H9 (cell line): ENCODE measurements at regions not wholly inside any gene's neighbourhood (a gene's known extent, or its start where the extent isn't known, plus 50 kb on each side); places are given as distances from the start of the nearest gene placed in this dataset.

ENCODE experiments used
- DNase-seq: peaks from one replicate; pipeline ENCODE4 v3.0.0-alpha.2; 2017
- H2AFZ ChIP-seq: one replicate; pipeline ENCODE4 v1.6.1; 2013; ENCODE audit warnings: mild to moderate bottlenecking, low read length, control low read depth, moderate library complexity
- H2AK5ac ChIP-seq: 2 replicates; pipeline ENCODE4 v1.6.1; 2013; ENCODE audit warnings: low read length, control low read depth, mixed read lengths; ENCODE audit not compliant: insufficient read length
- H2BK120ac ChIP-seq: one replicate; pipeline ENCODE4 v1.6.1; 2013; ENCODE audit warnings: low read depth, mild to moderate bottlenecking, low read length, control low read depth, inconsistent platforms; ENCODE audit not compliant: poor library complexity, severe bottlenecking
- H2BK12ac ChIP-seq: 2 replicates; pipeline ENCODE4 v1.6.1; 2013; ENCODE audit warnings: low read length, control low read depth, mixed read lengths, low read depth; ENCODE audit not compliant: insufficient read length
- H2BK15ac ChIP-seq: 2 replicates; pipeline ENCODE4 v1.6.1; 2013; ENCODE audit warnings: low read depth, low read length, control low read depth
- H2BK20ac ChIP-seq: one replicate; pipeline ENCODE4 v1.6.1; 2013; ENCODE audit warnings: low read depth, mild to moderate bottlenecking, low read length, control low read depth, inconsistent platforms; ENCODE audit not compliant: poor library complexity, severe bottlenecking
- H2BK5ac ChIP-seq: 2 replicates; pipeline ENCODE4 v1.6.1; 2013; ENCODE audit warnings: low read length, control low read depth, mixed read lengths; ENCODE audit not compliant: insufficient read length
- H3K14ac ChIP-seq: 2 replicates; pipeline ENCODE4 v1.6.1; 2013; ENCODE audit warnings: low read length, control low read depth; ENCODE audit not compliant: insufficient read depth
- H3K18ac ChIP-seq: 2 replicates; pipeline ENCODE4 v1.6.1; 2013; ENCODE audit warnings: low read depth, mild to moderate bottlenecking, mixed read lengths, low read length, control low read depth; ENCODE audit not compliant: insufficient read length
- H3K23ac ChIP-seq: 2 replicates; pipeline ENCODE4 v1.6.1; 2013; ENCODE audit warnings: low read length, control low read depth, mixed read lengths, low read depth; ENCODE audit not compliant: insufficient read length
- H3K23me2 ChIP-seq: 2 replicates; pipeline ENCODE4 v1.6.1; 2013; ENCODE audit warnings: low read depth, mild to moderate bottlenecking, mixed read lengths, low read length, control low read depth; ENCODE audit not compliant: insufficient read length, poor library complexity, severe bottlenecking
- H3K27ac ChIP-seq: 2 replicates; pipeline ENCODE4 v1.5.1; 2013; ENCODE audit warnings: low read length, control low read depth, mixed read lengths, low read depth; ENCODE audit not compliant: insufficient read length
- H3K27me3 ChIP-seq: 2 replicates; pipeline ENCODE4 v1.6.1; 2013; ENCODE audit warnings: low read length, control low read depth, inconsistent platforms; ENCODE audit not compliant: insufficient read depth
- H3K4ac ChIP-seq: 2 replicates; pipeline ENCODE4 v1.6.1; 2013; ENCODE audit warnings: low read depth, mild to moderate bottlenecking, control low read depth, inconsistent platforms, low read length, moderate library complexity
- H3K4me1 ChIP-seq: 2 replicates; pipeline ENCODE4 v1.6.1; 2013; ENCODE audit warnings: low read length, control low read depth, inconsistent platforms; ENCODE audit not compliant: insufficient read depth
- H3K4me2 ChIP-seq: 2 replicates; pipeline ENCODE4 v1.6.1; 2013; ENCODE audit warnings: low read length, control low read depth, mixed read lengths; ENCODE audit not compliant: insufficient read length, insufficient read depth
- H3K56ac ChIP-seq: 2 replicates; pipeline ENCODE4 v1.6.1; 2013; ENCODE audit warnings: low read depth, mild to moderate bottlenecking, mixed read lengths, low read length, control low read depth; ENCODE audit not compliant: insufficient read length
- H3K79me1 ChIP-seq: 2 replicates; pipeline ENCODE4 v1.6.1; 2013; ENCODE audit warnings: low read depth, mild to moderate bottlenecking, moderate library complexity, low read length, control low read depth, inconsistent platforms; ENCODE audit not compliant: insufficient read depth, poor library complexity, severe bottlenecking
- H3K79me2 ChIP-seq: 2 replicates; pipeline ENCODE4 v1.6.1; 2013; ENCODE audit warnings: low read length, control low read depth, inconsistent platforms; ENCODE audit not compliant: insufficient read depth
- H3K9ac ChIP-seq: 2 replicates; pipeline ENCODE4 v1.6.1; 2013; ENCODE audit warnings: low read length, control low read depth, mixed read lengths; ENCODE audit not compliant: insufficient read length; ENCODE audit errors: extremely low read depth
- H3K9me3 ChIP-seq: one replicate; pipeline ENCODE4 v1.6.1; 2013; ENCODE audit warnings: low read depth, low read length, inconsistent platforms; ENCODE audit not compliant: control insufficient read depth
- H3T11ph ChIP-seq: one replicate; pipeline ENCODE4 v1.6.1; 2013; ENCODE audit warnings: mild to moderate bottlenecking, low read length, control low read depth, inconsistent platforms
- H4K20me1 ChIP-seq: one replicate; pipeline ENCODE4 v1.6.1; 2013; ENCODE audit not compliant: control insufficient read depth, insufficient read length, insufficient read depth
- H4K5ac ChIP-seq: 2 replicates; pipeline ENCODE4 v1.6.1; 2013; ENCODE audit warnings: low read depth, mild to moderate bottlenecking, mixed read lengths, low read length, control low read depth; ENCODE audit not compliant: insufficient read length
- H4K8ac ChIP-seq: replicated peaks from 2 replicates; pipeline ENCODE4 v1.6.1; 2013; ENCODE audit warnings: low read length, control low read depth, mixed read lengths, low read depth; ENCODE audit not compliant: insufficient read length
- H4K91ac ChIP-seq: 2 replicates; pipeline ENCODE4 v1.6.1; 2013; ENCODE audit warnings: low read depth, mild to moderate bottlenecking, moderate library complexity, mixed read lengths, low read length, control low read depth; ENCODE audit not compliant: insufficient read length
- H3K27ac Mint-ChIP-seq, 3 experiments: 2 replicates in 2 of 3; 3 replicates in 1 of 3; pipeline ENCODE4 v1.8.0; 2020 to 2021; ENCODE audit warnings: mixed read lengths in 3 of 3, mild to moderate bottlenecking in 1 of 3, moderate library complexity in 1 of 3
- H3K27me3 Mint-ChIP-seq: 2 replicates; pipeline ENCODE4 v1.8.0; 2021; ENCODE audit warnings: low read depth, mild to moderate bottlenecking, moderate library complexity, mixed read lengths
- H3K36me3 Mint-ChIP-seq, 3 experiments: 2 replicates in 2 of 3; 3 replicates in 1 of 3; pipeline ENCODE4 v1.8.0; 2020 to 2021; ENCODE audit warnings: low read depth in 3 of 3, mixed read lengths in 3 of 3; ENCODE audit not compliant: insufficient read depth in 1 of 3
- H3K4me1 Mint-ChIP-seq, 2 experiments: 2 replicates each; pipeline ENCODE4 v1.8.0; 2020; ENCODE audit warnings: mixed read lengths in 2 of 2
- H3K4me3 Mint-ChIP-seq, 2 experiments: 2 replicates in 1 of 2; 3 replicates in 1 of 2; pipeline ENCODE4 v1.8.0; 2020 to 2021; ENCODE audit warnings: mild to moderate bottlenecking in 2 of 2, mixed read lengths in 2 of 2, moderate library complexity in 1 of 2
- H3K9me3 Mint-ChIP-seq, 2 experiments: 2 replicates in 1 of 2; 3 replicates in 1 of 2; pipeline ENCODE4 v1.8.0; 2020; ENCODE audit warnings: mild to moderate bottlenecking in 2 of 2, mixed read lengths in 2 of 2, moderate library complexity in 1 of 2
- CTCF ChIP-seq: fragments of 200-600 bp; sonication (generic); conservative IDR thresholded peaks from 3 replicates; pipeline ENCODE4 v1.8.0; 2021; ENCODE audit warnings: antibody characterized with exemption, mild to moderate bottlenecking
- WGBS: extraction: QIAGEN DNeasy Blood & Tissue Kit; methylation state at CpG from one replicate; pipeline ENCODE4 v1.1.7; 2013; ENCODE audit warnings: missing lambda C conversion rate, low lambda C conversion rate, mixed read lengths; ENCODE audit not compliant: insufficient read length; ENCODE audit errors: extremely low coverage; 5-methylcytosine and 5-hydroxymethylcytosine counted together

DNA sequence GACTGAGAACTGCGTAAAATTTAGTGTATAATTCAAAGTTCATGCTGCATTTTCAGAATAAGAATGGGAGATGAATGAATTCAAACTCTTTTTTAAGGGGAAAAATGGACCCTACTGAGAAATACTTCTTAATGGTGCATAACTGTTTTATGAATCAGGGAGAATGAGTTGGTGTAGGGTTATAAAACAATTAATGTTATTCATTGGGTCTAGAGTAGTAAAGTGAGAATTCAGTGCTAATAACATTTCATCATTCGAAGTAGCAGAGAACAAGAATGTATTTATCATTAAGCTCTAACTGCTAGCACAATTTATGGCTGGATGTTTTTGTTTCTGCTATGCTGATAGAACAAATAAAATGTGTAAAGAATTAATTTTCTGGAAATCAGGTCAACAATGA, 310.2 kb downstream of the SLITRK5 start:
- H2BK15ac ChIP-seq: no peak overlapping the region
- H2AK5ac ChIP-seq: no peak overlapping the region
- no peak overlapping the region for H2BK20ac ChIP-seq
- no peak overlapping the region for H3K27ac Mint-ChIP-seq
- no peaks in the 10 kb centered on the region for H3K79me1 ChIP-seq
- H3K79me2 ChIP-seq: no peaks in the 10 kb centered on the region
- no peaks in the 10 kb centered on the region for H3K27me3 ChIP-seq
- no peak for TF ChIP-seq CTCF
- no CpG with 5 or more reads among the region's 2 CpGs for WGBS
- no peak overlapping the region for H4K8ac ChIP-seq
- no peak overlapping the region for H3K9ac ChIP-seq
- H3T11ph ChIP-seq: no peak overlapping the region
- H2BK12ac ChIP-seq: no peak overlapping the region
- no peaks in the 10 kb centered on the region for H3K27me3 Mint-ChIP-seq
- no peak overlapping the region for H3K27ac ChIP-seq
- no peak overlapping the region for H3K4me3 Mint-ChIP-seq
- H3K4me1 Mint-ChIP-seq: no peaks in the 10 kb centered on the region
- no peak overlapping the region for H4K91ac ChIP-seq
- H4K20me1 ChIP-seq: no peaks in the 10 kb centered on the region
- no peaks in the 10 kb centered on the region for H3K4me1 ChIP-seq
- H3K23me2 ChIP-seq: no peaks in the 10 kb centered on the region
- no peak overlapping the region for H3K56ac ChIP-seq
- H3K14ac ChIP-seq: no peak overlapping the region
- no peak overlapping the region for H4K5ac ChIP-seq
- no peak overlapping the region for H2BK5ac ChIP-seq
- H3K36me3 Mint-ChIP-seq: peaks cover 0 to 11% (median 7%) of the 10 kb centered on the region in 3 experiments; a peak in 4 of 7 replicates
- no peak for DNase-seq
- no peak overlapping the region for H2AFZ ChIP-seq
- no peak overlapping the region for H3K23ac ChIP-seq
- H3K18ac ChIP-seq: no peak overlapping the region
- H3K4ac ChIP-seq: no peak overlapping the region
- H3K4me2 ChIP-seq: no peak overlapping the region
- H3K9me3 Mint-ChIP-seq: peaks cover 18 to 25% of the 10 kb centered on the region in 2 experiments
- no peaks in the 10 kb centered on the region for H3K9me3 ChIP-seq
- no peak overlapping the region for H2BK120ac ChIP-seq
